NCI-H69 (cell line): ENCODE measurements at regions not wholly inside any gene's neighbourhood (a gene's known extent, or its start where the extent isn't known, plus 50 kb on each side); places are given as distances from the start of the nearest gene placed in this dataset.

Source experiments
- DNase-seq: peaks from one replicate; lab custom pipeline; 2025; lab: John Stamatoyannopoulos, UW

GRCh38 chr3:182138393-182138792 lies 426.7 kb downstream of the SOX2 start:
- DNase-seq: peak; percentile 80

GRCh38 chr3:182139627-182140357 lies 428.1 kb downstream of the SOX2 start:
- DNase-seq: peak; percentile 93

- peak; percentile 26 for DNase-seq
These were observed 431.2 kb downstream of the SOX2 start for GRCh38 chr3:182142928-182143327.

GRCh38 chr3:182143903-182144302 lies 432.2 kb downstream of the SOX2 start:
- no peak for DNase-seq

- no peak for DNase-seq
These were observed 436.6 kb downstream of the SOX2 start for GRCh38 chr3:182148360-182148759.

- no peak for DNase-seq
These were observed 437.9 kb downstream of the SOX2 start for GRCh38 chr3:182149594-182149993.

- DNase-seq: peak; percentile 26
These were observed 444.6 kb downstream of the SOX2 start for GRCh38 chr3:182156326-182156725.

GRCh38 chr3:182165234-182165633 lies 453.5 kb downstream of the SOX2 start:
- no peak for DNase-seq

GRCh38 chr3:182172534-182172933 lies 460.8 kb downstream of the SOX2 start:
- DNase-seq: peak; percentile 61

- no peak for DNase-seq
These were observed 466.9 kb downstream of the SOX2 start for GRCh38 chr3:182178488-182179200.

- peak; percentile 42 for DNase-seq
These were observed 467.9 kb downstream of the SOX2 start for GRCh38 chr3:182179631-182180030.

GRCh38 chr3:182180654-182181385 lies 469.1 kb downstream of the SOX2 start:
- peak; percentile 48 for DNase-seq

GRCh38 chr3:182182531-182182968 lies 470.8 kb downstream of the SOX2 start:
- peak; percentile 88 for DNase-seq

- DNase-seq: no peak
These were observed 472.1 kb downstream of the SOX2 start for GRCh38 chr3:182183716-182184430.

GRCh38 chr3:182185313-182185712 lies 473.6 kb downstream of the SOX2 start:
- no peak for DNase-seq

- no peak for DNase-seq
These were observed 478.3 kb downstream of the SOX2 start for GRCh38 chr3:182190056-182190455.

- DNase-seq: no peak
These were observed 486.6 kb downstream of the SOX2 start for GRCh38 chr3:182198345-182198744.

- DNase-seq: no peak
These were observed 489.9 kb downstream of the SOX2 start for GRCh38 chr3:182201456-182202168.

- DNase-seq: peak; percentile 99
These were observed 500.9 kb downstream of the SOX2 start for GRCh38 chr3:182212479-182213076.

- DNase-seq: no peak
These were observed 502.7 kb downstream of the SOX2 start for GRCh38 chr3:182214416-182214815.

- peak; percentile 73 for DNase-seq
These were observed 504.2 kb downstream of the SOX2 start for GRCh38 chr3:182215881-182216280.
